Adrenal gland (tissue), 5 donors: ENCODE measurements at regions not wholly inside any gene's neighbourhood (a gene's known extent, or its start where the extent isn't known, plus 50 kb on each side); places are given as distances from the start of the nearest gene placed in this dataset.
"Not testable (repeated sequence)": the region's sequence is repeated elsewhere in the genome, so short reads cannot be mapped to it uniquely, and the experiment has no call there.

Experiments used
- POLR2A ChIP-seq, 2 donors: fragments of 450-650 bp; IDR thresholded peaks; one replicate each; pipeline ENCODE4 v1.6.1; 2017; ENCODE audit warnings: antibody characterized with exemption in 2 of 2, mild to moderate bottlenecking in 2 of 2, moderate library complexity in 1 of 2
- TF ChIP-seq, protein P1 (sequence below), 6 experiments: fragments of 450-650 bp in 4 of 6; fragments of 200-600 bp in 2 of 6; sonication (generic) in 1 of 6; IDR thresholded peaks; 1 replicate in 5 of 6; 2 replicates in 1 of 6; pipeline versions ENCODE4 v1.5.1 to v1.8.0; 2016 to 2021; ENCODE audit warnings: antibody characterized with exemption in 6 of 6, mild to moderate bottlenecking in 2 of 6, moderate library complexity in 1 of 6
- donor health status: DM: no; HTN: no; CAD: no.

DNA sequence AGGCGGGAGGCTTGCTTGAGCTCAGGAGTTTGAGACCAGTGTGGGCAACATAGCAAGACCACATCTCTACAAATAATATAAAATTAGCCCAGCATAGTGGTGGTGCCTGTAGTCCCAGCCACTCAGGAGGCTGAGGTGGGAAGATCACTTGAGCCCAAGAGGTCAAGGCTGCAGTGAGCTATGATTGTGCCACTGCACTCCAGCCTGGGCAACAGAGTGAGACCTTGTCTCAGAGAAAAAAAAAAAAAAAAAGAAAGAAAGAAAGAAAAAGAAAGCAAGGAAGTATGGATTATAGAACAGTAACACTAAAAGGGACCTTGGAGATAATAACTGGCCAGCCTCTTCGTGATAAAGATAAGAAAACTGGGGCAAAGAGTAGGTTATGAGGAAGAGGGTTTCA, 130.4 kb downstream of the PLCE1 start:
- TF ChIP-seq, protein P1, sequence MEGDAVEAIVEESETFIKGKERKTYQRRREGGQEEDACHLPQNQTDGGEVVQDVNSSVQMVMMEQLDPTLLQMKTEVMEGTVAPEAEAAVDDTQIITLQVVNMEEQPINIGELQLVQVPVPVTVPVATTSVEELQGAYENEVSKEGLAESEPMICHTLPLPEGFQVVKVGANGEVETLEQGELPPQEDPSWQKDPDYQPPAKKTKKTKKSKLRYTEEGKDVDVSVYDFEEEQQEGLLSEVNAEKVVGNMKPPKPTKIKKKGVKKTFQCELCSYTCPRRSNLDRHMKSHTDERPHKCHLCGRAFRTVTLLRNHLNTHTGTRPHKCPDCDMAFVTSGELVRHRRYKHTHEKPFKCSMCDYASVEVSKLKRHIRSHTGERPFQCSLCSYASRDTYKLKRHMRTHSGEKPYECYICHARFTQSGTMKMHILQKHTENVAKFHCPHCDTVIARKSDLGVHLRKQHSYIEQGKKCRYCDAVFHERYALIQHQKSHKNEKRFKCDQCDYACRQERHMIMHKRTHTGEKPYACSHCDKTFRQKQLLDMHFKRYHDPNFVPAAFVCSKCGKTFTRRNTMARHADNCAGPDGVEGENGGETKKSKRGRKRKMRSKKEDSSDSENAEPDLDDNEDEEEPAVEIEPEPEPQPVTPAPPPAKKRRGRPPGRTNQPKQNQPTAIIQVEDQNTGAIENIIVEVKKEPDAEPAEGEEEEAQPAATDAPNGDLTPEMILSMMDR (IDR thresholded peaks at IDR 0.05), result not testable (repeated sequence)
- TF ChIP-seq POLR2A (IDR thresholded peaks at IDR 0.05), result not testable (repeated sequence)
